Prostate gland (tissue), 2 donors: ENCODE measurements at regions not wholly inside any gene's neighbourhood (a gene's known extent, or its start where the extent isn't known, plus 50 kb on each side); places are given as distances from the start of the nearest gene placed in this dataset.

Experiments
- DNase-seq: peaks from one replicate; pipeline ENCODE4 v3.0.0-alpha.2; 2019; ENCODE audit warnings: low spot score
- H3K27ac ChIP-seq, 2 donors: fragments of 200-600 bp; sonication (generic); 2 replicates each; pipeline ENCODE4 v1.5.1; 2017 to 2019
- H3K27me3 ChIP-seq: fragments of 200-600 bp; sonication (generic); replicated peaks from 2 replicates; pipeline ENCODE4 v1.5.1; 2019; ENCODE audit not compliant: insufficient read depth
- H3K36me3 ChIP-seq, 2 donors: fragments of 200-600 bp; sonication (generic); 1 replicate in 1 of 2; 2 replicates in 1 of 2; pipeline versions ENCODE4 v1.5.1 to v1.8.1; 2017 to 2019
- H3K4me1 ChIP-seq: fragments of 200-600 bp; sonication (generic); replicated peaks from 2 replicates; pipeline ENCODE4 v1.5.1; 2019
- H3K4me3 ChIP-seq, 2 donors: fragments of 200-600 bp; sonication (generic); 2 replicates each; pipeline ENCODE4 v1.5.1; 2017 to 2019
- H3K9me3 ChIP-seq: fragments of 200-600 bp; sonication (generic); 2 replicates; pipeline ENCODE4 v1.5.1; 2017
- CTCF ChIP-seq, 4 experiments: fragments of 200-600 bp in 2 of 4; fragments of 450-650 bp in 2 of 4; sonication (generic) in 2 of 4; IDR thresholded peaks; 1 replicate in 3 of 4; 2 replicates in 1 of 4; pipeline ENCODE4 v1.5.1; 2016 to 2019; ENCODE audit warnings: antibody characterized with exemption in 4 of 4, mild to moderate bottlenecking in 2 of 4, moderate library complexity in 2 of 4
- POLR2A ChIP-seq: fragments of 450-650 bp; IDR thresholded peaks from one replicate; pipeline ENCODE4 v1.6.1; 2016; ENCODE audit warnings: antibody characterized with exemption, mild to moderate bottlenecking
- POLR2AphosphoS5 ChIP-seq: sonication (generic); formaldehyde crosslinking; IDR thresholded peaks from one replicate; pipeline ENCODE4 v1.6.1; 2017; ENCODE audit warnings: antibody characterized with exemption
- WGBS: methylation state at CpG from one replicate; pipeline ENCODE4 v1.1.5; 2018; 5-methylcytosine and 5-hydroxymethylcytosine counted together
- intact Hi-C: fragments of 100-400 bp; cut with DNase I; formaldehyde crosslinking; loops from one replicate; pipeline ENCODE4 v1.14.2; 2022

- H3K4me1 ChIP-seq, result no peaks in the 10 kb centered on the region
- no peak overlapping the region for H3K4me3 ChIP-seq
- H3K36me3 ChIP-seq, result no peaks in the 10 kb centered on the region
- no peak for DNase-seq
- H3K27ac ChIP-seq, result no peak overlapping the region
- intact Hi-C loops, result no loop called here
- H3K9me3 ChIP-seq, result no peaks in the 10 kb centered on the region
- TF ChIP-seq POLR2A, result no peak
- WGBS, result 77% methylated on average over 3 of the region's 3 CpGs
- no peaks in the 10 kb centered on the region for H3K27me3 ChIP-seq
Measured at GRCh38 chr10:78712147-78712546, 356.6 kb upstream of the ZMIZ1 start.

- Histone ChIP-seq H3K4me3 (no peak overlapping the region), H3K4me1 (no peaks in the 10 kb centered on the region), H3K27me3 (no peaks in the 10 kb centered on the region), H3K9me3 (no peaks in the 10 kb centered on the region), H3K36me3 (no peaks in the 10 kb centered on the region), H3K27ac (no peak overlapping the region)
- no peak for DNase-seq
- 78% methylated on average over 3 of the region's 3 CpGs for WGBS
- TF ChIP-seq POLR2AphosphoS5 (no peak), CTCF (IDR thresholded peaks at IDR 0.05) (no peak), POLR2A (no peak)
- intact Hi-C loops, result no loop called here
Measured at GRCh38 chr10:78713659-78714058, 355.1 kb upstream of the ZMIZ1 start.

- H3K27ac ChIP-seq, result no peak overlapping the region
- H3K9me3 ChIP-seq, result no peaks in the 10 kb centered on the region
- DNase-seq, result no peak
- WGBS, result 91% methylated on average over 2 of the region's 2 CpGs
- no peaks in the 10 kb centered on the region for H3K36me3 ChIP-seq
- no peaks in the 10 kb centered on the region for H3K27me3 ChIP-seq
- no peaks in the 10 kb centered on the region for H3K4me1 ChIP-seq
- TF ChIP-seq POLR2AphosphoS5 (no peak), CTCF (IDR thresholded peaks at IDR 0.05) (no peak), POLR2A (no peak)
- intact Hi-C loops, result no loop called here
- H3K4me3 ChIP-seq, result no peak overlapping the region
Measured at GRCh38 chr10:78714225-78714624, 354.5 kb upstream of the ZMIZ1 start.

GRCh38 chr10:78715435-78715834 is 353.3 kb upstream of the ZMIZ1 start:
- Histone ChIP-seq H3K27me3 (no peaks in the 10 kb centered on the region), H3K36me3 (no peaks in the 10 kb centered on the region), H3K4me3 (no peak overlapping the region), H3K4me1 (no peaks in the 10 kb centered on the region), H3K9me3 (no peaks in the 10 kb centered on the region), H3K27ac (no peak overlapping the region)
- TF ChIP-seq CTCF (IDR thresholded peaks at IDR 0.05) (no peak), POLR2A (no peak), POLR2AphosphoS5 (no peak)
- 82% methylated on average over 2 of the region's 2 CpGs for WGBS
- DNase-seq, result no peak
- intact Hi-C loops, result no loop called here

- WGBS, result 91% methylated on average over 6 of the region's 6 CpGs
- Histone ChIP-seq H3K27ac (no peak overlapping the region), H3K27me3 (no peaks in the 10 kb centered on the region), H3K4me3 (no peak overlapping the region), H3K36me3 (no peaks in the 10 kb centered on the region), H3K4me1 (no peaks in the 10 kb centered on the region), H3K9me3 (no peaks in the 10 kb centered on the region)
- intact Hi-C loops, result no loop called here
- TF ChIP-seq POLR2AphosphoS5, result no peak
- no peak for TF ChIP-seq POLR2A
- TF ChIP-seq CTCF (IDR thresholded peaks at IDR 0.05), result no peak
- DNase-seq, result no peak
Measured at GRCh38 chr10:78716043-78716660, 352.6 kb upstream of the ZMIZ1 start.
